Cardiac fibroblast (primary cell): ENCODE measurements at regions not wholly inside any gene's neighbourhood (a gene's known extent, or its start where the extent isn't known, plus 50 kb on each side); places are given as distances from the start of the nearest gene placed in this dataset.

Source experiments
- DNase-seq, 2 donors: peaks; one replicate each; pipeline versions ENCODE4 v3.0.0 to v3.0.0-alpha.2; 2010; ENCODE audit warnings: low read depth in 2 of 2
- H3K4me3 ChIP-seq, 2 donors: replicated peaks in 1 of 2; 1 replicate in 1 of 2; 2 replicates in 1 of 2; pipeline ENCODE4 v1.5.1; 2011; ENCODE audit warnings: low read depth in 2 of 2, low read length in 2 of 2, mild to moderate bottlenecking in 2 of 2, moderate library complexity in 1 of 2
- CTCF ChIP-seq: IDR thresholded peaks from one replicate; pipeline ENCODE4 v1.5.1; 2011; ENCODE audit warnings: low read depth, mild to moderate bottlenecking, low read length, inconsistent platforms

GRCh38 chr3:177811835-177812234 lies 614.6 kb upstream of the TBL1XR1 start:
- TF ChIP-seq CTCF, result no peak
- peak in 1 of 2 donors; percentile 57 for DNase-seq
- H3K4me3 ChIP-seq, result no peak overlapping the region

- no peak for TF ChIP-seq CTCF
- no peak for DNase-seq
- H3K4me3 ChIP-seq, result no peak overlapping the region
Observed at GRCh38 chr3:177812492-177812891, 615.2 kb upstream of the TBL1XR1 start.

- no peak for TF ChIP-seq CTCF
- H3K4me3 ChIP-seq, result no peak overlapping the region
- DNase-seq, result peak; percentile 53 to 77
Observed at GRCh38 chr3:177813322-177813721, 616.0 kb upstream of the TBL1XR1 start.

- peak; percentile 90 to 97 for DNase-seq
- peak; percentile 18 for TF ChIP-seq CTCF
- no peak overlapping the region for H3K4me3 ChIP-seq
Observed at GRCh38 chr3:177816667-177817208, 619.5 kb upstream of the TBL1XR1 start.

- DNase-seq, result no peak
- TF ChIP-seq CTCF, result no peak
- no peak overlapping the region for H3K4me3 ChIP-seq
Observed at GRCh38 chr3:177817751-177818150, 620.5 kb upstream of the TBL1XR1 start.

- no peak for DNase-seq
- no peak for TF ChIP-seq CTCF
- H3K4me3 ChIP-seq, result no peak overlapping the region
Observed at GRCh38 chr3:177818712-177819240, 621.5 kb upstream of the TBL1XR1 start.
